C4-2B (cell line): ENCODE measurements at regions not wholly inside any gene's neighbourhood (a gene's known extent, or its start where the extent isn't known, plus 50 kb on each side); places are given as distances from the start of the nearest gene placed in this dataset.

Experiments used
- CTCF ChIP-seq: fragments of 450-650 bp; conservative IDR thresholded peaks from 2 replicates; pipeline ENCODE4 v1.5.1; 2017; ENCODE audit warnings: mild to moderate bottlenecking
- ZFX ChIP-seq: fragments of 450-650 bp; IDR thresholded peaks from 2 replicates; pipeline ENCODE4 v1.6.1; 2017

- TF ChIP-seq CTCF (no peak), ZFX (no peak)
These were observed 181.8 kb upstream of the MTNR1B start for GRCh38 chr11:92787638-92788037.
